Right kidney (tissue), 1 donor: ENCODE measurements at regions not wholly inside any gene's neighbourhood (a gene's known extent, or its start where the extent isn't known, plus 50 kb on each side); places are given as distances from the start of the nearest gene placed in this dataset.

Source experiments
- DNase-seq: peaks from one replicate; pipeline ENCODE4 v3.0.0-alpha.2; 2016

DNA sequence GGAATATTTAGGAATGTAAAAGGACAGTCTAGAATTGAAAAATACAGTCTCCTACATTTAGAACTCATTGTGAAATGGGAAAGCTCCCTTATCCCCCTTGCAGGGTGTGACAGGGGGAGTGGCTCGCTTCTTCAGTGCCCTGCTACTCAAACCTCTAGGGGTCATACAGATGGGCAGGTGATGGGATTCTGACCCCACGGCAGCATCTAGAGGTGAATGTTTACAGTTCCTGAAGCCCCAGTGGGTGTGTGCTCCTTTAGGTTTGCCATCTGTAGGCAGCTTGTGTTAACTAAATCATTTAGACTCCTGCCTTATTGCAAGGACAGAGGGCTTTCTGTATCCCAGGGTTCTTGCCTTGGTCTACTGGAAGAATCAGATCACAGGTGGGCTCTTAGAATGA is 271.0 kb upstream of the MPDZ start:
- no peak for DNase-seq

DNA sequence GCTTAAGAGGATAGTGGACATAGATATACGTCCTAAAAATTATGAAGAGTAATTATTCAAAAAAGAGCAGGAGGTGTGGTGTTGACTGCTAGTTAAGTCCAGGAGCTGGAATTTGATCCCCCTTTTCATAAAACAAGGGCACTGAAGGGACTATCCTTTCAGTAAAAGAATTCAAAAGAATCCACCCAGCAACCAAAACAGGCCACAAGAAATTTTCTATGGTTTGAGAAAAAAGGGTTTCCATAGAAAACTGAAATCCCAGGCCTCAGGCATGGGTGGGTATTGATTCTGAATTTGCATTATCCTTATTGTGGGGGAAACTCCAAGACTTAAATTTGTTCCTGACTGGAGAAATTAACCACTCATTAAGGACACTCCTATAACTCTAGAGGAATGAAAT is 269.0 kb upstream of the MPDZ start:
- no peak for DNase-seq

DNA sequence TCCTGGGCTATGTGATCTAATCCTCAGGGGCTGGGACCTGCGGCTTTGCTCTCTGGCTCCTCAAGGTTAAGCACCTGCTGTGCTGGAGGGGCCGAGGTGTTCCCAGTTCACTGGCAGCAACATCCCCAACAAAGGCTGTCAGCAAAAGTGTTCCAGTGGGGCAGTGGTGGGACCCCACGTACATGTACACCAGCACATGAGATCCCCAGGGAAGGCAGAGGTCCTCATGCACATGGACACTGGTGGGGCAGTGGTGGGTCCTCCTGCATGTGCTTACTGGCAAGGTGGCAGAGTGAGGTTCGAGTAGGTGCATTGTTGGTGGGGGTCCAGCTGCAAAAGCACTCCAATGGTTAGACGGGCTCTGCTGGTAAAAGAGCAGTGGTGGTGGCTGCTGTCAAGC is 255.6 kb upstream of the MPDZ start:
- DNase-seq = no peak

DNA sequence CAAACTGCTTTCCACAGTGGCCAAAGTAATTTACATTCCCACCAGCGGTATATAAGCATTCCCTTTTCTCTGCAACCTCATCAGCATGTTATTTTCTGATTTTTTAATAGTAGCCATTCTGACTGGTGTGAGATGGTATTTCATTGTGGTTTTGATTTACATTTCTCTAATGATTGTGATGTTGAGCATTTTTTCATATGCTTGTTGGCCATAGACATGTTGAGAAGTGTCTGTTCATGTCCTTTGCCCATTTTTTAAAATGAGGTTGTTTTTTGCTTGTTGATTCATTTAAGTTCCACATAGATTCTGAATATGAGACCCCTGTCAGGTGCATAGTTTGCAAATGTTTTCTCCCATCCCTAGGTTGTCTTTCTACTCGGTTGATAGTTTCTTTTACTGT is 254.5 kb upstream of the MPDZ start:
- no peak for DNase-seq

DNA sequence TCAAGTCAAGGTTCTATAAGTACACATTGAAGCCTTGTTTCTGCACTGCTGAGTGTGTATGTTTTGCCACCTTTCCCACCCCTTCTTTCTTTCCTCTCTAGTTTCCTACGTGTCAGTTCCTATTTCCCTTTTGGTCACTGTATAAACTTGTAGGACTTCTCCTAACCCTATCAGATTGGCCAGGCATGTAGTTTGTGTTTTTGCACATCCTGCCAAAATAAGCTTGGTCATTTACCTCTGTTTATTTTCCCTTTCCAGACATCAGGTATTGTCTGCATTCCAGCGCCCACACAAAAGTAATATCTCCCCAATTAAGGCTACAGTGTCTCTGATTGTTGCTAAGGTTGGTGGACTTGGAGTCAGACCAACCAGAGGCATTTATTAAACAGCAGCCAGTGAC is 252.9 kb upstream of the MPDZ start:
- DNase-seq = no peak

DNA sequence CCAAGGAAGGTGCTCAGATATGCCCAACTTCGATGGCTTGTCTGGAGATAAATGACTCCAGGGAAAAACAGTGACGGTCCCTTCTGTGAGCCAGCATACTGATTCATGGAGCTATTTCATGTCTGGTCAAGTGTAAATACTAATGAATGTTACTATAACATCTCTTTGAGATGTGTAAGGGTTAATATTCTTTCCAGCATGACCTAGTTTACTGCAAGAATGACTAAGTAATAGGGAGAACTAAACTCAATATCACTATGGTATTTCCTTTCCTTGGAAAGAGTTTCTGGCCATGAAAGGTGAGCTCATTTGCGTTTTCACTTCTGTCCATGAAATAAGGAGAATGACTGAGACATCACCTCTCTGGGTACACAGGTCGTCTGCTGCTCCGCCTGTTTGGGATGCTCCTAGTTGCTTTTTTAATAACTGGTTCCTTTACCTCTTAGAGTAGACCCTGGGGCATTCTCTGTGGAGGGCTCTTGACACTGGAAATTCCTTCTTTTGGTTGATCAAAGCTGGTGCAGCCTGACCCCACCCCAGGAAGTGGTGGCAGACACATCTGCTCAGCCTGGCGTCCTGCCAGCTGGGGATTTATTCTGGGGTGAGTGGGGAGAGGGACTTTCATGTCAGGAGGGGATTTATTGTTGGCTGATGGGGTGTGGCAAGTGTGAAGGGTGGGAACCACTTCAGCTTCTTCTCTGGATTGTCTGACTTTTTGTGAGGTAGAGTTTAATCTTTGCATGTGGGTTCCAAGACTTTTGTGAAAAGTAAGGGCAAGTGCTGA is 250.0 kb upstream of the MPDZ start:
- no peak for DNase-seq

DNA sequence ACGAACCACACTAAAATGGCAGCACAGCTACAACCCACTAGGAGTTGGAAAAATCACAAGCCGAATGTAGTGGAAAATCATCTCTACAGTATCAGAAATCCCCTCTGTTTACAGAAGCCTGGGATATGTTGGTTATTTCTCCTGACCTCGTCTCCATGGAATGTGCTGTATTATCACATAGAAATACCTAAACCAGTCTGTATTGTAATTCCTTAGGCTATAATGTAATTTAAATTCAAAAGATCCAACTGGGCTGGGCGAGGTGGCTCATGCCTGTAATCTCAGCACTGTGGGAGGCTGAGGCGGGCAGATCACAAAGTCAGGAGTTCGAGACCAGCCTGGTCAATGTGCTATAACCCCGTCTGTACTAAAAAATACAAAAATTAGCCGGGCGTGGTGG is 244.8 kb upstream of the MPDZ start:
- DNase-seq = no peak

DNA sequence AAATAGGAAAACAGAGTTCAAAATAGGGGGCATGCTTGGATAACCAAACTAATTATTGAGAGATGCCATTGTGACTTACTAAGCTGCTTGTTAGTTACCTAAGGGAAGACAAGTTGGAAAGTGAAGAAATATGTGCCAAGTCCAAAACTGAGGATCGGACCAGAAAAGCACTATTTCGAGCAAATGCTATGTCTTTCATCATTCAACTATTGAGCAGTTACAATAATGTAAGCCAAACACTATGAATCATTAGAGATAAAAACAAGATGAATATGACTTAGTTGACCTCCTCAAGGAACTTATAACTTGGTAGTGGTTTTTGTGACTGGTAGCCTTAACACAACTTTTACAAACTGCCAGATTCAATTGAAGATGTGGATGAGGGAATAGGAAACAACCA is 240.6 kb upstream of the MPDZ start:
- no peak for DNase-seq

DNA sequence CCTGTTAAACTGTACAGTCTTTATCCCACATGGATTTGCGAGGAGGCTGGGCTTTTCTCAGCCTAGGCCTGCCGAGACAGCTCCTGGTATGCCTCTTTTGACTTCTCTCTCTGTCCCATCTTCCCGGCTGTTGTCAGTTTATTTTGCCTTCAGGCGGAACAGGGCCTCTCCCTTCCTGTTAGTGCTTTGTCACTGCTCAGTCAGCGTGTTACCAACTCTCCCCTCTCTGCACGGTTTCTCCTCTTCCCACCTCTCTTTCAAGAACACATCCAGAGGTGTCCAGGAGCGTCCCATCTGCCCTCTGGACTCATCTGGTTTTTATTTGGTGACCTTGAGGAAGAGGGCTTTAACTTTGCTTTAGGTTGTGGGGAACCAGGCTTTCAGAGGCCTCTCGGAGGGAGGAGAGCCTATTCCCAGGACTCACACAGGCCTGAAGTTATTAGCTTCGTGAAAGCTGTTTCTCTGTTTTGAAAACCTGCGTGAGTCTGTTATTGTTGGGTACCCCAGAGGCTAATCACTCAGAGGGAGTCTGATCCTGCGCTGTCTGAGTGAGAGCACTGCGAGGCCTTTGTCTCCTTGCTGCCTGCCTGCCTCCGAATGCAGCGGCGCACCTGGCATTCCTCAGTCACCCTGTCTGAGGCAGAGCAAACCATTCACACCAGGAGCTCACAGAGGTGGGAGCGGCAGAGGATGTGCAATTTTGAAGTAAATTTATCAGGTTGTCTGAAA is 234.4 kb upstream of the MPDZ start:
- peak; percentile 56 for DNase-seq

DNA sequence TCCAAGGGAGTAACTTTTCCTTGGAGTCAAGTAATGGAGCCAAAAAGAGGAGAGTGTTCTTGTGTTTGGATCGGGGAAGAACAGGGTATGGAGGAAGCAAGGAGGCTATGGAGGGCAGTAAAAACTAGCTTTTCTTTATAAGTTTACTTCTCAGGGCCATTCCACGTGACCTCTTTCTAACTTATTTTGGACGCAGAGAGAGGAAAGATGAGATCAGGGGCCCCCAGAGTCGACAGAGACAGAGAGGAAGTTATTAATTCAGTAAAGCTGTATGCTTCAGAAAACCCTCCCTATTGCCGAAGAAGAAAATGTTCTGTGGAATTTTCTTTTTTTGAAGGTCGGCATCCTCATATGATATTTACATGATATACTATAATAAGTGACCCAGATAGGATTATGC is 233.8 kb upstream of the MPDZ start:
- peak; percentile 7 for DNase-seq

DNA sequence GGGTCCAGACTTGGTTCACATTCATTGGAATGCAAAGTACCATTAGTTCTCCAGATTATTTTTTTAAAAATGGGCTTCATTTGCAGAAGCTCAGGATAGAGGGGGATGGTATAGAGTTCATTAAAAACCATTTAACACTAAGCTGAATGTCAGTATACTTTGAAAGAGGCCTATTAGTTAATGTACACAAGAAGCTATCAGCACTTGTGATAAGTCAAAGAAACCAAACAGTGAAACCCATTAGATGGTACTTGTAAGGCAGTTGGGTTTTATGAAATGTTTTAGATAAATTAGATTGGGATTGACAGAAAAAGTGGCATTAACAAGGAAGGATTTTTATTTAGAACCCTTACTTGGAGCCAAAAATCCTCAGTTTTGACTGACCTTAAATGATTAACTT is 229.2 kb upstream of the MPDZ start:
- no peak for DNase-seq

DNA sequence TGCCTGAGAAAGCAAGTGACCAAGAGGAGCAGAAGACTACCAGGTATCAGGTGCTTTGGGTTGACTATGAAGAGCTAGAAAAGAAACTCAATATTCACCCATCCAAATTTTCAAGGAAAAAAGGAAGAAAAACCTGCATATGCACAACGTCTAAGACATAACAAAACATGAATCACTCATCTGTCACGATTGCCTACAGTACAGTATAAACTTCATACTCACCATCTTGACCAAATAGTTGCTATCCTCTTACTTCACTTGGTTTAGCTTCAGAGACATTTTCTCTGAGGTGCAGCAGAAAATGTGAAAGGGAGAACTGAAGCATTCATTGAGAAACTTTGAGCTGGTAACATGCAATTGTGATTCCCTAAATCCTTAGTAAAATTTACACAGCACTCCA is 228.6 kb upstream of the MPDZ start:
- DNase-seq = no peak

DNA sequence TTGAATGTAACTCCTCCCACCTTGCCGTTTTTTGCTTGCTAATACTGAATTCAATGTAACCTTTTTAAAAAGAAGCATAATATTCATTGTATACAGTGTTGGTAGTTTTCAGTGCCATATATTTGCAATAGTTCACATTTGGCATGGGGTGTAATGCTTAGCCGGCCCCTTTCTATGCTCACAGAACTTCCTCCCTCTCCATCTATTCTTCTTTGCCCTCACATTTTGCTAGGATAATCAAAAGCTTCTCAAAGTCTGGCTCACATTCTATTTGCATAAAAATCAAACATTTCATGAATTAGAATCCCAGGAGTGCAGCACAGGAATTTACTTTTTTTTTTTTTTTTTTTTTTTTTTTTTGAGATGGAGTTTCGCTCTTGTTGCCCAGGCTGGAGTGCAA is 226.3 kb upstream of the MPDZ start:
- DNase-seq = no peak

DNA sequence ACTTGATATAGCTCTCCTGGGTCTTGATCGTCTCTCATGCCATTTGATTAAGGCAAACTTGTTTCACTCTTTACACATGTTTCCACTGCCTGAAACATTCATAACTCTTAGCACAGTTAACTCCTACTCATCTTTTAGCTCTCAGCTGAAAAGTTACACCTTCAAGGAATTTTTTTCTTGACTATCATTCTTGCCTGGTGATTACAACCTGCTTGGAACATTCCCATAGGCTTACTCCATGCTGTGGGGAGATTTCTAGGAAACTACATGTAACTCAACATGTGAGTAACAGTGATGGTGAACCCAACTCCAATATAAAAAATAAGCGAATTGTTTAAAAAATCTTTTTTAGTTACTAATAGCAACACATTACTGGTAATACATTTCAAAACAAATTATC is 224.1 kb upstream of the MPDZ start:
- no peak for DNase-seq

DNA sequence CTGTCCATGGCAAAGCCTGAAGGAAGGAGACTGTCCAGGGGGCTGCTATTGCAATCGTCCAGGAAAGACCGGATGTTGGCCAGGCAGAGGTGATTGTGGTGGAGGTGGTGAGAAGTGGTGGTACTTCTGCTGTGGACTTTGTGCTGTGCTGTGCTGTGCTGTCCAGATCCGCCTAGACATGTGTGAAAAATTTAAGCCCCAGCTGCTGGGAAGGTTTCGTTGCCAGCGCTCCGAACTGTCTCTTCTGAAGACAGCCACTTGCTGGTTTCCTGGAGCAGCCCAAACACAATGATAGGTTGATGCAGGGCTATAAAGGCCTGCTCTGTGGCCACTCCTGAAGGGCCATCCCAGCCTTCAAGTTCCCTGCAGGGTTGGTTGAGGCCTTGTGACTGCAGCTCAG is 223.0 kb upstream of the MPDZ start:
- DNase-seq = no peak

DNA sequence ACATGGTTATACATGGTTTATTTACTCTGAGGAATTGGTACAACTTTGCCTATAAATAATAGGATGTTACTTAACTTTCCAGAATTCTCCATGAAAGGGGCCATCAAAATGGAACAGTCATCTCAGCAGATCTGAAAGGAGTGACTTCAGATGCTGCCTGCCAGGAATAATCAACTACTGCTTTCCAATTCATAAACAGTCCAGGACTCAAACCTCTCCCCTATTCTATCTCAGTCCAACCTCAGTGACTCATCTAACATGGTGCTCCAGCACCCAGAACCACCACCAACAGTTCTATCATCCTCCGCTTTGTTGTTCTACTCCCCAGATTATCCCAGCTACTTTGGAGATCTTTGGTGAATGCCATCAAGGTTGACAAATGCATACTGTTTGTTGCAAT is 221.5 kb upstream of the MPDZ start:
- DNase-seq = no peak

DNA sequence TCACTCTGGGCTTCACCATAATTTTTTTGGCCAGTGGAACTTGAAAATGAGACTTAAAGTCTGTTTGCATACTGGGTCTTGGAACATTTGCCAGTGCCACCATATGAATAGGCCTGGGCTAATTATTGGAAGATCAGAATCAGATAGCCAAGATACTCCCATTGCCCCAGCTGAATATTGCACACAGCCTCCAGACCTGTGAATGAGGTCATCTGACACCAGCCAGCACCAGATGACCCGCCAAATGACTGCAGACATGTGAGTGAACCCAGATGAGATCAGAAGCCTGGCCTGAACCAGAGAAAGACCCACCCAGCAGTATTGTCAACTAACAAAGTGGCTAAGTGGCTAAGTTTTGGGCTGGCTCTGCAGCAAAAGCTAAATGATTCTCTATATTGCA is 220.5 kb upstream of the MPDZ start:
- DNase-seq = no peak

DNA sequence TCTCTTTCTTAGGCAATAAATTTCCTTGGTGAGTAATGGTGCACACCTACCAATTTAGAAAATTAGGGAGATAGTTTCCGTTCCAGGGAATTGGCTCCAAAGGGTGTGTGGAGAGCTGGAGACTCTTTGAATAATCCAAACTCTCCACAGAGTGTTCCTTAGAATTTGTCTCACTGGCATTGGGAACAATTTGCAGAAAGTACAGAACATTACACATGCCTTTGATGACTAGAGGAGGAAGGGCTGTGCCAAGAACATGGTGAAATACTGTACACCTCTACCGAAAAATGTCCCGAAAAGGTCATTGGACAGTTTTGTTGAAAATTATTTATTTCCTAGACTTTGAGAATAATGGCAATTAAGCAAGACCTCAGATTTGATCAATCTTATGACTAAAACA is 214.2 kb upstream of the MPDZ start:
- DNase-seq = no peak

DNA sequence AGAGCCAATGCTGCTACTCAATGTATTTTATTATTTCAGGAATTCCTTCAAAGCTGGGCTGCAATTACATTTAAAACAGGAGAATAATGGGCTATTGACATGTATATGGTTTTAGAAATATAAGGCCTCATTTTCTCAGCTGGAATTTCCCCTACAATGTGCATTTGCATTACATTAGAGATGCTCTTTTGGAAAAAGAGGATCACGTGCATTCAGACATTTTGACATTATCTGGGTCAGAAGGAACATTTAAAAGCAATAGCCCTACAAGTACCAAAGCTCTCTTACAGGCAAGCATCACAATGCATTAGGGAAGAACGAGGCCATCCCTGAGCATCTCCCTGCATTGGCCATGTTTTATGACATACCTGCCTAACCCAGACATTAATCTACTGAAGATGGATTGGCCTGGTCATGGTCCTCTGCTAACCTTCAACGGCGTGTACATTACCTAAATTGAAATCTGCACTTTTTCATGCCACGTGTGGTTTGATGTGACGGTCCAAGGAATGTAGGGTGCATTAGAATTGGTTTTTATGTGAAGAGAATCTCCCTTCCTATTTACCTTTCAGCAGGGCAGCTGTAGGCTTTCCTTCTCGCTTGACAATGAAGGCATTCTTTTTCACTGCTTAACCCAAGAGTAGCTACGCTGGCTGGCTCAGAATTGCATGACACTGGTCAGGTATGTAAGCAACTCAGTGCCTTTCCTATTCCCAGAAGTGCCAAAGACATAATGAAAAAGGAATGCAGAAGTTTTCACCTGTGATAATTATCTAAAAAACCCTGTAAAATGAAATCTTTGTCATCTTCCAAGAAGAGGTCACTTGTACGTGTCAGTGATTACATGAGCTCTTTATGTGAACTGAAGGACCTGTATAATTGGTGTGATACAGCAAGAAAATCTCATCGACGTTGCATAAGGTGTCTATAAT is 212.3 kb upstream of the MPDZ start:
- no peak for DNase-seq

DNA sequence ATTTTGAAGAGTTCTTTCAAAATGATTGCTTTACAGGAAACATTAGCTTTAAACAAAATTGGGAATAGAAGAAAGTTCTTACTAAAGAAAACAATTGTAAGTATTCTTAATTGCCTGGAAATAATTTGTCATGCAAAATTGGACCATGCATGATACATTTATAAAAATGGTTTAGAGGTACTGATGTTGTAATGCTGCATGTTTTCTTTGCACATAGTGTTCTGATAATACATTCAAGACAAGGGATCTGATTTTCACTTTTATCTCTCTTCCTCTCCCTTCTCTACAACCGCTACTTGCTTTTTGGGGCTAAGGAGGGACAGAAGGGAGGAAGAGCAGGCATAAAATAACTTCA is 211.6 kb upstream of the MPDZ start:
- no peak for DNase-seq

DNA sequence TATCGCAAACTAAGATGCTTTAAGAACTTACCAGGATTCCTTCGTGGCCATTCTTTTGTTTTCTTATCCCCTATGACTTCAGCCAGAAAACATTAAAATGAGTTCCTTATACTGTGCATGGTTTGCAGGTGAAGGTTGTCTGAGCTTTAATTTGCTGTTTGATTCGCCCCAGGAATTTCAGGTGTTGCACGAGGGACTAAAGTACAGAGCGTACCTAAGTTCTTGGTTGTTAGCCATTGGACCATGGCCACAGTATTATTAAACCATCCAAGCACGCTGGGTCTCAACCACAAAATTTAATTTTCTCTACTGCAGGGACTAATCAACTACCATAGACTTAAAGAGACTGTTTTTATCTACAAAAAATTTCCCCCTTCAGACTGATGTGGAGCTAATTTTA is 208.4 kb upstream of the MPDZ start:
- no peak for DNase-seq

DNA sequence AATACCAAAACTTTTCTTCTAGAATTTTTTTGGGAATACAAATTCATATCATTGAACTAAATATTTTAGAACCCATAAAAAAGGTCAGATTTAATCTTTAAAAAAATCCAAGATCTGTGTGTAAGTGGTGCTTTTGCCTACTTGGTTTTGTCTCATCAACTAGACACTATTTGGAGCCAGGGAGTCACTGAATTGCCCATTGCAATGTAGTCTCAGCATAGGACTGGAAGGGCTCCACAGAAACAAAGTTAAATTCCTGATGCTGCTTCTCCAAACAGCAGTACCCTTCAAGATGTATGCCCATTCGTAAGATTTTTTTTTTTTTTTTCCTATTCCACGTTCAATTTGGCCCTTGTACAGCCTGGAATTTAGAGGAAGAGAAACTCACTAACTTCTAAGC is 208.0 kb upstream of the MPDZ start:
- DNase-seq = no peak

DNA sequence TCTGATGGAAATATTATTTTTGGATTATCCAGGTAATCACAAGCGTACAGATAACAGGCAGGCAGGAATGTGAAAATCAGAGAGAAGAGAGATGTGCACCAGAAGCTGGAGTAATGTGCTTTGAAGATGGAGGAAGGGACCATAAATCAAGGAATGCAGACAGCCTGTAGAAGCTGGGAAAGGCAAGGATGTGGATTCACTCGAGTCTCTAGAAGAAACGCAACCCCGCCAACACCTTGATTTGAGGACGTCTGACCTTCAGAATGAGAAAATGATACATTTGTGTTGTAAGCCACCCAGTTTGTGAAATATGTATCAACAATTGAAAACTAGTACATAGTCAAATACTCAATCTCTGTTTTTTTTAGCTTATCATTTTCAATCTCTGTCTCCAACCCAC is 207.6 kb upstream of the MPDZ start:
- DNase-seq = no peak
